ENCODE measurements at regions not wholly inside any gene's neighbourhood (a gene's known extent, or its start where the extent isn't known, plus 50 kb on each side); places are given as distances from the start of the nearest gene placed in this dataset.
"Not testable (repeated sequence)": the region's sequence is repeated elsewhere in the genome, so short reads cannot be mapped to it uniquely, and the experiment has no call there.

DNA sequence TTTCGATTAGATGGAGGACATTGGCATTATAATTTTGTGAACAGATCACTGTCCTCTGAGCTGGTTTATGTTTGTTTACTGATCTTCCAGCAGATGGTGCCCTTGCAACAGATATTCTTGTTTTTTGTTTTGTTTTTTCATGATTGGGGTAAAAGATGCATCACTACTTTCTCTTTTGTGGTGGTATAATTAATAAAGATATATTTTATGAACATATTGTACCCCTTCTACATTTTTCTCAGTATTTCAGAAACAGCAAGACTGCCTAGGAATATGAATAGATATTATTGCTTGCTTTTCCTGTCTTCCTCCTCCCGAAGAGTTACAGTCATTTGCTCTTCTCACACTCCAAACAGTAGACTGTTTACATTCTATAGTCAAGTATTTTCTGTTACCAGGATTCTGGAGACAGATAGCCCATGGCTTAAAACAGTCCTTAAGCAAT lies 905.2 kb downstream of the TRAM1L1 start:
- TF ChIP-seq, protein P1, sequence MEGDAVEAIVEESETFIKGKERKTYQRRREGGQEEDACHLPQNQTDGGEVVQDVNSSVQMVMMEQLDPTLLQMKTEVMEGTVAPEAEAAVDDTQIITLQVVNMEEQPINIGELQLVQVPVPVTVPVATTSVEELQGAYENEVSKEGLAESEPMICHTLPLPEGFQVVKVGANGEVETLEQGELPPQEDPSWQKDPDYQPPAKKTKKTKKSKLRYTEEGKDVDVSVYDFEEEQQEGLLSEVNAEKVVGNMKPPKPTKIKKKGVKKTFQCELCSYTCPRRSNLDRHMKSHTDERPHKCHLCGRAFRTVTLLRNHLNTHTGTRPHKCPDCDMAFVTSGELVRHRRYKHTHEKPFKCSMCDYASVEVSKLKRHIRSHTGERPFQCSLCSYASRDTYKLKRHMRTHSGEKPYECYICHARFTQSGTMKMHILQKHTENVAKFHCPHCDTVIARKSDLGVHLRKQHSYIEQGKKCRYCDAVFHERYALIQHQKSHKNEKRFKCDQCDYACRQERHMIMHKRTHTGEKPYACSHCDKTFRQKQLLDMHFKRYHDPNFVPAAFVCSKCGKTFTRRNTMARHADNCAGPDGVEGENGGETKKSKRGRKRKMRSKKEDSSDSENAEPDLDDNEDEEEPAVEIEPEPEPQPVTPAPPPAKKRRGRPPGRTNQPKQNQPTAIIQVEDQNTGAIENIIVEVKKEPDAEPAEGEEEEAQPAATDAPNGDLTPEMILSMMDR (IDR thresholded peaks at IDR 0.05; ENCODE audit: insufficient read depth, low read length), result no peak
- no peak for DNase-seq (ENCODE audit: low read depth)
- no peak overlapping the region for H3K4me3 ChIP-seq (ENCODE audit: low read depth, low read length)

DNA sequence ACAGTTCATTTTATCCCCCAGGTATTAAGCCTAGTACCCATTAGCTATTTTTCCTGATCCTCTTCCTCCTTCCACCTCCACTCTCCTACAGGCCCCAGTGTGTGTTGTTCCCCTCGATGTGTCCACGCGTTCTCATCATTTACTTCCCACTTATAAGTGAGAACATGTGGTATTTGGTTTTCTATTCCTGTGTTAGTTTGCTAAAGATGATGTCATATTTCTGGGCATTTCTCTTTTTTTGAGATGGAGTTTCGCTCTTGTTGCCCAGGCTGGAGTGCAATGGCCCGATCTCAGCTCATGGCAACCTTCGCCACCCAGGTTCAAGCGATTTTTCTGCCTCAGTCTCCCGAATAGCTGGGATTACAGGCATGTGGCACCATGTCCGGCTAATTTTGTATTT lies 934.0 kb downstream of the TRAM1L1 start:
- not testable (repeated sequence) for H3K4me3 ChIP-seq (ENCODE audit: low read depth, low read length); DNase-seq (ENCODE audit: low read depth)

DNA sequence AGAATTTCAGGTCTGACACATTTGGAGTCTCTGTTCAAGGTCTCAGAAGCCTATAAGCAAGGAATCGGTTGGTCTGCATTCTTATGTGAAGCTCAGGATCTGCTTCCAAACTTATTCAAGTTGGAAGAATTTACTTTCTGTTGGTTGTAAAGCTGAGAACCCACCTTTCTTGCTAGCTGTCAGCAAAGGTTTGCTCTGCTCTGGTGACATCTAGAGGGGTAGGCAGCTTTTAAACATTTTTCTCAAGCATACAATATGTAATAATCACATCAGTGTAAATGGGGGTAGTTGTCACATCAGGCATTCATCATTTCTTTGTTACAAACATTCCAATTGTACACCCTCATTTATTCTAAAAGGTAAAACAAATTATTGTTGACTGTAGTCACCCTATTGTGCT lies 935.2 kb downstream of the TRAM1L1 start:
- TF ChIP-seq, protein P1 (IDR thresholded peaks at IDR 0.05; ENCODE audit: insufficient read depth, low read length), result no peak
- DNase-seq (ENCODE audit: low read depth), result no peak
- H3K4me3 ChIP-seq (ENCODE audit: low read depth, low read length), result no peak overlapping the region

DNA sequence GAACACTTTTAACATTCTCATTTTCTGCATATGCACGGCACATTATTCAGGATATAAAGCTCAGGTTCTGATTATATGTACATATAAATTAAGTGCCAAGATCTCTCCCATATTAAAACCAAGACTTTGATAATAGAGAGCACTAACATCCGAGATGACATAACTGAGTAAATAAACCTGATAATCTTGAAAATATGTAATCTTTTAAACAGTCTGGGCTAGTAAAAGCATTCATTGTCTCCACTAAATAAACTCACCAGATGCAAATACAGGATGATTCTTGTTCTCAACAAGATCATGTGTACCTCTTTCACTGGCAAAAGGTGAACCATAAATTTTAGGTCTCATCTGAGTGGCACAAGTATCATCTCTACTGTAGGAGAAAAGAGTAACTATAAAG lies 942.2 kb downstream of the TRAM1L1 start:
- no peak overlapping the region for H3K4me3 ChIP-seq (ENCODE audit: low read depth, low read length)
- DNase-seq (ENCODE audit: low read depth), result no peak
- TF ChIP-seq, protein P1 (IDR thresholded peaks at IDR 0.05; ENCODE audit: insufficient read depth, low read length), result no peak

DNA sequence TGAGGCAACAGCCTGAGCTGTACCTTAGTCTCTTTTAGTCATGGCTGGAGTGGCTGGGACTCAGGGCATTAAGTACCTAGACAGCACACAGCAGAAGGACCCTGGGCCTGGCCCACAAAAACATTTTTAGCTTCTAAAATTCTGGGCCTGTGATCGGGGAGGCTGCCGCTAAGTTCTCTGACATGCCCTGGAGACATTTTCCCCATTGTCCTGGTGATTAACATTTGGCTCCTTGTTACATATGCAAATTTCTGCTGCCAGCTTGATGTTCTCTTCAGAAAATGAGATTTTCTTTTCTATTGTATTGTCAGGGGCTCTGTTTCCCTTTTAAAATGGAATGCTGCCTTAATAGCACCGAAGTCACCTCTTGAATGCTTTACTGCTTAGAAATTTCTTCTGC lies 952.4 kb downstream of the TRAM1L1 start:
- TF ChIP-seq, protein P1 (IDR thresholded peaks at IDR 0.05; ENCODE audit: insufficient read depth, low read length), result no peak
- H3K4me3 ChIP-seq (ENCODE audit: low read depth, low read length), result no peak overlapping the region
- no peak for DNase-seq (ENCODE audit: low read depth)

DNA sequence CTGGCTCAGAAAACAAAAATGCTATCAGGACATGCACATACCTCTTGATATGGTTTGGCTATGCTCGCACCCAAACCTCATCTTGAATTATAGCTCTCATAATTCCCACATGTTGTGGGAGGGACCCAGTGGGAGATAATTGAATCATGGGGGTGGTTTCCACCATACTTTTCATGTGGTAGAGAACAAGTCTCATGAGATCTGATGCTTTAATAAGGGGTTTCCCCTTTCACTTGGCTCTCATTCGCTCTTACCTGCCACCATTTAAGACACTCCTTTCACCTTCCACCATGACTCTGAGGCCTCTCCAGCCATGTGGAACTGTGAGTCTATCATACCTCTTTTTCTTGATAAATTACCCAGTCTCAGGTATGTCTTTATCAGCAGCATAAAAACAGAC lies 958.6 kb downstream of the TRAM1L1 start:
- DNase-seq (ENCODE audit: low read depth), result no peak
- TF ChIP-seq, protein P1 (IDR thresholded peaks at IDR 0.05; ENCODE audit: insufficient read depth, low read length), result no peak
- H3K4me3 ChIP-seq (ENCODE audit: low read depth, low read length), result no peak overlapping the region

DNA sequence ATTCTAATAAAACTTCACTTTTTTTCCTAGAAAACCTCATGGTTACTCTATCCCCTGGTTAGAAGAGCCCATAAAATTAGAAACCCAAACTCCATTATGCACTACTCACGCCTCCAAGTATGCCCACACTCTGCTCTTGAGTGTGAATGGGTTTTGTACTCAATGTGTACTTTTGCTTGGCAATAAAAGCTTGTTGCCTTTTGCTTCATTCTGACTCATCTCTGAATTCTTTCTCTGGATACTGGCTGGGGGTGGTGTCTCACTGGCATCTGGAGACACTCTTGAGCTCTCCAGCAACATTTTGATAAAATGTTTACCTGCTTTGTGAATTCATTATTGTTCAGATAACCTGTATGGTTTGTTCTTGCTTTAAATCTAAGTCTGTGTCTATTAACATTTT lies 963.3 kb downstream of the TRAM1L1 start:
- no peak for DNase-seq (ENCODE audit: low read depth)
- TF ChIP-seq, protein P1 (IDR thresholded peaks at IDR 0.05; ENCODE audit: insufficient read depth, low read length), result no peak
- no peak overlapping the region for H3K4me3 ChIP-seq (ENCODE audit: low read depth, low read length)

All from fibroblast of the aortic adventitia (primary cell).